ENCODE measurements at regions not wholly inside any gene's neighbourhood (a gene's known extent, or its start where the extent isn't known, plus 50 kb on each side); places are given as distances from the start of the nearest gene placed in this dataset.

GRCh38 chr10:110425684-110426293 lies 71.9 kb upstream of the DUSP5 start:
- TF ChIP-seq CTCF (IDR thresholded peaks at IDR 0.05), result no peak
- no peak for TF ChIP-seq POLR2A (IDR thresholded peaks at IDR 0.05)
